Right cardiac atrium (tissue), 5 donors: ENCODE measurements at regions not wholly inside any gene's neighbourhood (a gene's known extent, or its start where the extent isn't known, plus 50 kb on each side); places are given as distances from the start of the nearest gene placed in this dataset.

Source experiments
- ATAC-seq, 2 donors: fragments of 200-7000 bp; cut with Tn5 transposase; one replicate each; pipeline versions ENCODE4 v1.8.0 to v1.9.1; 2020; ENCODE audit warnings: moderate library complexity in 2 of 2, mild to moderate bottlenecking in 1 of 2
- DNase-seq, 3 donors: peaks; one replicate each; pipeline ENCODE4 v3.0.0-alpha.2; 2020
- H3K27ac ChIP-seq: one replicate; pipeline ENCODE4 v1.5.1; 2013; ENCODE audit warnings: mild to moderate bottlenecking, low read length, control low read depth, moderate library complexity
- H3K27me3 ChIP-seq: one replicate; pipeline ENCODE4 v1.6.1; 2013; ENCODE audit not compliant: control insufficient read depth, insufficient read depth
- H3K4me1 ChIP-seq: one replicate; pipeline ENCODE4 v1.6.1; 2013; ENCODE audit warnings: low read length; ENCODE audit not compliant: control insufficient read depth, insufficient read depth
- H3K4me3 ChIP-seq: one replicate; pipeline ENCODE4 v1.5.1; 2013; ENCODE audit warnings: low read length, control low read depth
- H3K9me3 ChIP-seq: one replicate; pipeline ENCODE4 v1.6.1; 2013; ENCODE audit warnings: low read length; ENCODE audit not compliant: control insufficient read depth
- WGBS: extraction: QIAGEN DNeasy Blood & Tissue Kit; methylation state at CpG from one replicate; pipeline ENCODE4 v1.1.7; 2013; 5-methylcytosine and 5-hydroxymethylcytosine counted together
- intact Hi-C, 4 donors: fragments of 100-400 bp; cut with DNase I; formaldehyde crosslinking; loops; one replicate each; pipeline versions ENCODE4 v1.11.0 to v1.14.0; 2022 to 2023
- donor health status: healthy with polysubstance abuse.
- donor health status: DM: no; HTN: yes; CAD: no.
- donor health status: DM: no; HTN: no; CAD: no.
- donor health status: DM: no; HTN: yes; CAD: no; lungs with severe emphysema.
- donor health status: DM: yes; HTN: yes; CAD: no.

GRCh38 chr13:106275446-106276032 is 259.9 kb downstream of the EFNB2 start:
- Histone ChIP-seq H3K4me1 (no peaks in the 10 kb centered on the region), H3K4me3 (no peak overlapping the region), H3K9me3 (no peaks in the 10 kb centered on the region), H3K27ac (no peak overlapping the region), H3K27me3 (no peaks in the 10 kb centered on the region)
- WGBS = 53% methylated on average over 4 of the region's 4 CpGs
- no peak for ATAC-seq
- no peak for DNase-seq
- intact Hi-C loops = no loop called here

- no peak for ATAC-seq
- Histone ChIP-seq H3K27me3 (no peaks in the 10 kb centered on the region), H3K4me3 (no peak overlapping the region), H3K27ac (no peak overlapping the region), H3K9me3 (no peaks in the 10 kb centered on the region), H3K4me1 (no peaks in the 10 kb centered on the region)
- WGBS = 86% methylated on average over 3 of the region's 3 CpGs
- intact Hi-C loops = no loop called here
- DNase-seq = no peak
These were observed 260.8 kb downstream of the EFNB2 start for GRCh38 chr13:106274551-106275203.

DNA sequence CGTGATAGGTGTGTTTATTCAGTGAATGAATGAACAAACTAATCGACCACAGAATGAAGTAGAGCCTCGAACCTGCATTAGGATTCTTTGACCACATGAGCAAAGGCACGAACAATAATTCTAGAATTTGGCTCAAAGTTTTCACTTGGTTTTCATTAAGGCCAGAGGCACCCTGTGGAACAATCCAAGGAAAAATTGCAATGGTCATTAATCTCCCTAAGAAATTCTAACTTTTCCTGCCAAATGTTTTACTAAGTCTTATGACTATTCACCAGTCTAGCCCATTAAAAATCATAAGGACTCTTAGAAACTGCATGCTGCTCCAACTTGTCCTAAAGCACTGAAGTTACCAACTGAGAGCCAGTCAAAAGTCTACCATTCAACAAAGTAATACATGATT is 271.7 kb downstream of the EFNB2 start:
- H3K4me1 ChIP-seq = no peaks in the 10 kb centered on the region
- ATAC-seq (no peak), DNase-seq (no peak)
- intact Hi-C loops = no loop called here
- peaks cover 1% of the 10 kb centered on the region for H3K9me3 ChIP-seq
- no peak overlapping the region for H3K27ac ChIP-seq
- 93% methylated on average over 4 of the region's 4 CpGs for WGBS
- no peaks in the 10 kb centered on the region for H3K27me3 ChIP-seq
- H3K4me3 ChIP-seq = no peak overlapping the region

DNA sequence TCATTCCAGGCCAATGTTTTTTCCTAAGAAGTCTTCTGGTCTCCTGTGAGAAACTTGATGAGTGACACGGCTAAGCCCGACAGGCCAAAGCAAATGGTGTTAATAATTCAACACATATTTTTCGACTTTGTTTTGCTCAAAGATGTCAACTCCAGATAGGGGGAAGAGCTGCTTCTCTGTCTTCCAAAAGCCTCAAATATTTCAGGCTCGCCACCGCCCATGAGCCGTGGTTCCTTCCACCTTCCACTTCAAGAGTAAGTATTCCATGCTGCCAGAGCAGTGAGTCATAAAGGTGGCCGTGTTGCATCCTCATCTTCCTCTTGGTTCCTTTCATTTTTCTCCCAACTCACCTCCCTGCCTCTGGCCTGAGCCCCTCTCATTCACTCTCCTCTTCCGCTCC is 272.6 kb downstream of the EFNB2 start:
- H3K4me1 ChIP-seq = no peaks in the 10 kb centered on the region
- H3K4me3 ChIP-seq = no peak overlapping the region
- 94% methylated on average over 8 of the region's 8 CpGs for WGBS
- intact Hi-C loops = no loop called here
- peaks cover 1% of the 10 kb centered on the region for H3K9me3 ChIP-seq
- H3K27ac ChIP-seq = no peak overlapping the region
- ATAC-seq = no peak
- no peak for DNase-seq
- no peaks in the 10 kb centered on the region for H3K27me3 ChIP-seq

GRCh38 chr13:106261450-106261849 is 274.0 kb downstream of the EFNB2 start:
- intact Hi-C loops = no loop called here
- Histone ChIP-seq H3K4me3 (no peak overlapping the region), H3K27me3 (no peaks in the 10 kb centered on the region), H3K4me1 (no peaks in the 10 kb centered on the region), H3K27ac (no peak overlapping the region), H3K9me3 (peaks cover 1% of the 10 kb centered on the region)
- ATAC-seq (no peak), DNase-seq (no peak)
- 91% methylated on average over 7 of the region's 7 CpGs for WGBS

GRCh38 chr13:106260352-106260751 is 275.1 kb downstream of the EFNB2 start:
- H3K9me3 ChIP-seq = peaks cover 1% of the 10 kb centered on the region
- H3K4me3 ChIP-seq = no peak overlapping the region
- DNase-seq = no peak
- H3K27ac ChIP-seq = no peak overlapping the region
- WGBS = 96% methylated on average over 20 of the region's 20 CpGs
- H3K4me1 ChIP-seq = no peaks in the 10 kb centered on the region
- intact Hi-C loops = no loop called here
- H3K27me3 ChIP-seq = no peaks in the 10 kb centered on the region
- no peak for ATAC-seq

GRCh38 chr13:106259928-106260327 is 275.5 kb downstream of the EFNB2 start:
- intact Hi-C loops = no loop called here
- H3K4me1 ChIP-seq = no peaks in the 10 kb centered on the region
- no peak for ATAC-seq
- no peak for DNase-seq
- WGBS = 96% methylated on average over 19 of the region's 19 CpGs
- no peaks in the 10 kb centered on the region for H3K27me3 ChIP-seq
- H3K9me3 ChIP-seq = peaks cover 1% of the 10 kb centered on the region
- H3K27ac ChIP-seq = no peak overlapping the region
- H3K4me3 ChIP-seq = no peak overlapping the region

- no peaks in the 10 kb centered on the region for H3K27me3 ChIP-seq
- H3K4me3 ChIP-seq = no peak overlapping the region
- intact Hi-C loops = no loop called here
- H3K9me3 ChIP-seq = no peaks in the 10 kb centered on the region
- ATAC-seq = no peak
- DNase-seq = no peak
- 69% methylated on average over 4 of the region's 4 CpGs for WGBS
- no peaks in the 10 kb centered on the region for H3K4me1 ChIP-seq
- H3K27ac ChIP-seq = no peak overlapping the region
These were observed 288.7 kb downstream of the EFNB2 start for GRCh38 chr13:106246666-106247188.

GRCh38 chr13:106246242-106246641 is 289.2 kb downstream of the EFNB2 start:
- intact Hi-C loops = no loop called here
- DNase-seq (no peak), ATAC-seq (no peak)
- WGBS = 86% methylated on average over 3 of the region's 3 CpGs
- Histone ChIP-seq H3K4me3 (no peak overlapping the region), H3K4me1 (no peaks in the 10 kb centered on the region), H3K9me3 (no peaks in the 10 kb centered on the region), H3K27me3 (no peaks in the 10 kb centered on the region), H3K27ac (no peak overlapping the region)

DNA sequence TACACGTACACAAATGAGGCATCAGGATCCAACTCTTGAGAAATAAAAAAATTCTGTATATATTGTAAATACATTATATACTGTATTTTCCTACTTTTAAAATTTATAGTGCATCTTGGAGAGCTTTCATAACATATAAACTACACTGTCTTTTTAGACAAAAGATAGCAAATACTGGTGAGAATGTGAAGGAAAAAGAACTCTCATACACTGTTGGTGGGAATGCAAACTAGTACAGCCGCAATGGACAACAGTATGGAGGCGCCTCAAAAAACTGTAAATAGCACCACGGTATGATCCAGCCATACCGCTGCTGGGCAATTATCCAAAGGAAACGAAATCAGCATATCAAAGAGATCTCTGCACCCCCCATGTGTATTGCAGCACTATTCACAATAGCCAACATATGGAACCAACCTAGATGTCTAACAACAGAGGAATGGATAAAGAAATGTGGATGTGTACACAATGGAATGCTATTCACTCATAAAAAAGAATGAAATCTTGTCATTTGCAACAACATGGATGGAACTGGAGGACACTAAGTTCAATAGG is 292.4 kb downstream of the EFNB2 start:
- intact Hi-C loops = no loop called here
- WGBS = 84% methylated on average over 6 of the region's 6 CpGs

DNA sequence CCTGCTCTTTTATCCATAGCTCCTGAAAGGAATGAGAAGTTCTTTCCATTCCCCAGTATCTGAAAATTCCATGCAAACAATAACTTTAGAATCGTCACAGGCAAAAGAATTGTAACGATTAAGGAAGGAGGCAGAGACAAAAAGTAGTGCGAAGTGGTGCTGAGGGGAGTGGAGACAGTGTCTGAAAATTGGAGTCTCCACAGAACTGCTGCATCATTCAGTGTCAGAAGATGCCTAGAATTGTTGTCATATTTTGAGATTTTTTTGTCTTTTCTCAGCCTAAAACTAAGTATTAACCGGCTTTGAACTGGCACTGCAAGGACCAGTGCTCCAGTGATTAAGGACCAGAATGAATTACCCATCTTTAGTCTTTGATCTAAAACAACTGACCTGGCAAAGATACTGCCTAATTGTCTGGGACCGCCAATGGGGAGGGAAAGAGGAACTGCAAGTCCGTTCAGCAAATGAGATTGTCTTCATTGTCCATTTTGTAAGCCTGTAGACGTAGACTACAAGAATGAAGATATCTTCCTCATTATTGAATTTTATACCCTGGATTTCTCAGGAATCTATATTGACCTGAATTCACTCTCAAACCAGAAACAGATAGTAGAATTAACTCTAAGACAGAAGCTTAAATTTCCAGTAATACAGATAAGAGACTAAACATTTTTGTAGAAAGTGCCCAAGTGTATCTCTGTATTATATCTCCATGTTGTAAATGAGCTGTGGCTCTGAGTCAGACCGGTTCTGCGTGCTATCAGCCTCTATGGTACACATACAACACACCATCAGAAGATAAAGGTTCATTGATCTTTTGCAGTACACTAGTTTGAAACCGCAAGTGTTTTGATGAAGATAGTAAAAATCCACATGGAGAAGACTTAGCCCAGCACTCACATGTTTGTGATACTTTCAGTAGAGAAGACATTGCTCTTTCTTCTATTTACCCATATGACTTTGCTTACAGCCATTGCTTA is 293.2 kb downstream of the EFNB2 start:
- 72% methylated on average over 10 of the region's 10 CpGs for WGBS
- Histone ChIP-seq H3K4me1 (no peaks in the 10 kb centered on the region), H3K27me3 (no peaks in the 10 kb centered on the region), H3K9me3 (no peaks in the 10 kb centered on the region), H3K27ac (no peak overlapping the region), H3K4me3 (no peak overlapping the region)
- intact Hi-C loops = no loop called here
- DNase-seq (no peak), ATAC-seq (no peak)

More for the DNA sequence above, 292.4 kb downstream of the EFNB2 start:
- H3K27ac ChIP-seq = no peak overlapping the region
- no peaks in the 10 kb centered on the region for H3K27me3 ChIP-seq
- DNase-seq = no peak
- H3K4me3 ChIP-seq = no peak overlapping the region
- H3K9me3 ChIP-seq = no peaks in the 10 kb centered on the region
- no peak for ATAC-seq
- no peaks in the 10 kb centered on the region for H3K4me1 ChIP-seq
